ENCODE measurements at regions not wholly inside any gene's neighbourhood (a gene's known extent, or its start where the extent isn't known, plus 50 kb on each side); places are given as distances from the start of the nearest gene placed in this dataset.

GRCh38 chr16:11402051-11402744 lies 56.9 kb downstream of the RMI2 start:
- TF ChIP-seq EZH2 (IDR thresholded peaks at IDR 0.05; ENCODE audit: insufficient read depth, poor library complexity, severe bottlenecking) = no peak
- TF ChIP-seq EZH2phosphoT487 (IDR thresholded peaks at IDR 0.05; ENCODE audit: insufficient read depth, low read depth) = no peak
